G401.6 (cell line): ENCODE measurements at regions not wholly inside any gene's neighbourhood (a gene's known extent, or its start where the extent isn't known, plus 50 kb on each side); places are given as distances from the start of the nearest gene placed in this dataset.
A peak's percentile ranks its signal among the peaks of the same experiment; 100 is the strongest.

ENCODE experiments used
- FAIRE-seq: peaks from 2 replicates; lab custom pipeline; 2012; peaks lifted over from hg19 to GRCh38; lab: Jason Lieb, UNC

- no peak for FAIRE-seq
These were observed 52.4 kb upstream of the TRIO start for GRCh38 chr5:14090755-14091154.

- no peak for FAIRE-seq
These were observed 52.9 kb upstream of the TRIO start for GRCh38 chr5:14090290-14090689.

- FAIRE-seq, result no peak
These were observed 53.9 kb upstream of the TRIO start for GRCh38 chr5:14089198-14089597.

GRCh38 chr5:14086261-14086660 lies 56.9 kb upstream of the TRIO start:
- no peak for FAIRE-seq

- no peak for FAIRE-seq
These were observed 60.2 kb upstream of the TRIO start for GRCh38 chr5:14082973-14083372.

GRCh38 chr5:14082523-14082922 lies 60.6 kb upstream of the TRIO start:
- no peak for FAIRE-seq

- FAIRE-seq, result no peak
These were observed 61.4 kb upstream of the TRIO start for GRCh38 chr5:14081791-14082190.

- FAIRE-seq, result peak; percentile 87
These were observed 64.4 kb upstream of the TRIO start for GRCh38 chr5:14078716-14079115.

GRCh38 chr5:14077501-14077900 lies 65.6 kb upstream of the TRIO start:
- no peak for FAIRE-seq

- FAIRE-seq, result no peak
These were observed 66.6 kb upstream of the TRIO start for GRCh38 chr5:14076561-14076960.

GRCh38 chr5:14075937-14076336 lies 67.2 kb upstream of the TRIO start:
- no peak for FAIRE-seq

GRCh38 chr5:14071433-14071832 lies 71.7 kb upstream of the TRIO start:
- no peak for FAIRE-seq

GRCh38 chr5:14069021-14069420 lies 74.1 kb upstream of the TRIO start:
- FAIRE-seq, result no peak

GRCh38 chr5:14068136-14068535 lies 75.0 kb upstream of the TRIO start:
- FAIRE-seq, result no peak

GRCh38 chr5:14066326-14066725 lies 76.8 kb upstream of the TRIO start:
- no peak for FAIRE-seq

GRCh38 chr5:14064841-14065240 lies 78.3 kb upstream of the TRIO start:
- no peak for FAIRE-seq

GRCh38 chr5:14063691-14064090 lies 79.5 kb upstream of the TRIO start:
- no peak for FAIRE-seq

- FAIRE-seq, result no peak
These were observed 80.0 kb upstream of the TRIO start for GRCh38 chr5:14063138-14063537.

GRCh38 chr5:14062178-14062577 lies 81.0 kb upstream of the TRIO start:
- no peak for FAIRE-seq

- no peak for FAIRE-seq
These were observed 82.0 kb upstream of the TRIO start for GRCh38 chr5:14061106-14061505.

- FAIRE-seq, result no peak
These were observed 82.9 kb upstream of the TRIO start for GRCh38 chr5:14060218-14060617.

GRCh38 chr5:14059810-14060209 lies 83.3 kb upstream of the TRIO start:
- FAIRE-seq, result no peak

- no peak for FAIRE-seq
These were observed 85.9 kb upstream of the TRIO start for GRCh38 chr5:14057289-14057688.

GRCh38 chr5:14056039-14056438 lies 87.1 kb upstream of the TRIO start:
- no peak for FAIRE-seq
